Chondrocyte (in vitro differentiated cells): ENCODE measurements at regions not wholly inside any gene's neighbourhood (a gene's known extent, or its start where the extent isn't known, plus 50 kb on each side); places are given as distances from the start of the nearest gene placed in this dataset.

Experiments
- DNase-seq: peaks from one replicate; pipeline ENCODE4 v3.0.0; 2021; ENCODE audit warnings: mixed read lengths, low spot score
- H3K27ac Mint-ChIP-seq: one replicate; pipeline ENCODE4 v1.8.0; 2021; ENCODE audit warnings: mild to moderate bottlenecking, moderate library complexity, mixed read lengths; ENCODE audit not compliant: unreplicated experiment
- H3K27me3 Mint-ChIP-seq: 2 replicates; pipeline ENCODE4 v1.8.0; 2021; ENCODE audit warnings: low read depth, mixed read lengths
- H3K36me3 Mint-ChIP-seq: 2 replicates; pipeline ENCODE4 v1.8.0; 2021; ENCODE audit warnings: low read depth, mixed read lengths
- H3K4me1 Mint-ChIP-seq: 2 replicates; pipeline ENCODE4 v1.8.0; 2021; ENCODE audit warnings: low read depth, mild to moderate bottlenecking, mixed read lengths
- H3K4me3 Mint-ChIP-seq: one replicate; pipeline ENCODE4 v1.8.0; 2021; ENCODE audit warnings: mild to moderate bottlenecking, moderate library complexity, mixed read lengths; ENCODE audit not compliant: unreplicated experiment
- H3K9me3 Mint-ChIP-seq: 2 replicates; pipeline ENCODE4 v1.8.0; 2021; ENCODE audit warnings: low read depth, mixed read lengths
- TF ChIP-seq, protein P1 (sequence below): fragments of 200-600 bp; sonication (generic); IDR thresholded peaks from 2 replicates; pipeline ENCODE4 v1.5.0; 2021; ENCODE audit warnings: antibody characterized with exemption, mild to moderate bottlenecking, moderate library complexity

DNA sequence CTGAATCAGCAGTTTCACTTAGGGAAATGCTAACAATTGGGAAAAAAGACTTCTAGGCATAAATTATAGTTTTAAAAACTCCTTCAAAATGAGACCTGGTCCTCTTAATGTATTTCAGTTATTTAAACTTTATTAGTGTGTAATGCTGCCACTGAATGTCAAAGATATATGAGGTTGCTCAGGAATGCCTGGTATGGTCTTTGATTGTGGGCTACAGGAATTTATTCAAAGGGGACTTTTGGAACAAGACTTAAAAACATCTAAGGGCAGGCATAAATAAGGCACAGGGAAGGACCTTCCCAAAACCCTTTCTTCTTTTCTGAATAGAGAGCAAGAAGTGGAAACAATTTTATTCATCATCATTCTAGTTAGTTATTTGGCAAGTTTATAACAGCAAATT, 439.1 kb downstream of the TLL1 start:
- peaks cover 18% of the 10 kb centered on the region for H3K27me3 Mint-ChIP-seq
- H3K4me1 Mint-ChIP-seq = peaks cover 3% of the 10 kb centered on the region
- H3K4me3 Mint-ChIP-seq = no peak overlapping the region
- H3K9me3 Mint-ChIP-seq = no peaks in the 10 kb centered on the region
- H3K27ac Mint-ChIP-seq = no peak overlapping the region
- TF ChIP-seq, protein P1, sequence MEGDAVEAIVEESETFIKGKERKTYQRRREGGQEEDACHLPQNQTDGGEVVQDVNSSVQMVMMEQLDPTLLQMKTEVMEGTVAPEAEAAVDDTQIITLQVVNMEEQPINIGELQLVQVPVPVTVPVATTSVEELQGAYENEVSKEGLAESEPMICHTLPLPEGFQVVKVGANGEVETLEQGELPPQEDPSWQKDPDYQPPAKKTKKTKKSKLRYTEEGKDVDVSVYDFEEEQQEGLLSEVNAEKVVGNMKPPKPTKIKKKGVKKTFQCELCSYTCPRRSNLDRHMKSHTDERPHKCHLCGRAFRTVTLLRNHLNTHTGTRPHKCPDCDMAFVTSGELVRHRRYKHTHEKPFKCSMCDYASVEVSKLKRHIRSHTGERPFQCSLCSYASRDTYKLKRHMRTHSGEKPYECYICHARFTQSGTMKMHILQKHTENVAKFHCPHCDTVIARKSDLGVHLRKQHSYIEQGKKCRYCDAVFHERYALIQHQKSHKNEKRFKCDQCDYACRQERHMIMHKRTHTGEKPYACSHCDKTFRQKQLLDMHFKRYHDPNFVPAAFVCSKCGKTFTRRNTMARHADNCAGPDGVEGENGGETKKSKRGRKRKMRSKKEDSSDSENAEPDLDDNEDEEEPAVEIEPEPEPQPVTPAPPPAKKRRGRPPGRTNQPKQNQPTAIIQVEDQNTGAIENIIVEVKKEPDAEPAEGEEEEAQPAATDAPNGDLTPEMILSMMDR = no peak
- H3K36me3 Mint-ChIP-seq = no peaks in the 10 kb centered on the region
- no peak for DNase-seq

DNA sequence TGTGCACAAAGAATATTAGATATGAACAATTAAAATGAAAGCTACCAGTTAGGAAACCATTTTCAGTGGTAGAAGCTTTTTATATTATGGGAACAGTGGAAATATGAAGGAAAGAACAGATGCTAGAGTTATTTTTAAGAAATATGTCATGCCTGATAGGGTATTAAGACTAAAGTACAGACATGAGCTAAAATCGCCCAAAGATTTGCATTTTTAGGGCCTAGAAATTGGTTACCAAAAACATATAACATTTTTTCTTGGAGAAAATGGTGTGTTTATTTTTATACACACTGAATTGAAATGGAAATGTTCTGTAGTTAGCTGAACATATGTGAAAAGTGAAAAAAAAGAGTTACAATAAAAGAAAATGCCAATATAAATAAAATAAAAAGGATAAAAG, 441.9 kb downstream of the TLL1 start:
- no peaks in the 10 kb centered on the region for H3K36me3 Mint-ChIP-seq
- H3K4me1 Mint-ChIP-seq = peaks cover 3% of the 10 kb centered on the region
- no peak overlapping the region for H3K27ac Mint-ChIP-seq
- no peak for DNase-seq
- no peak overlapping the region for H3K4me3 Mint-ChIP-seq
- TF ChIP-seq, protein P1 = no peak
- peaks cover 20% of the 10 kb centered on the region for H3K27me3 Mint-ChIP-seq
- H3K9me3 Mint-ChIP-seq = no peaks in the 10 kb centered on the region

DNA sequence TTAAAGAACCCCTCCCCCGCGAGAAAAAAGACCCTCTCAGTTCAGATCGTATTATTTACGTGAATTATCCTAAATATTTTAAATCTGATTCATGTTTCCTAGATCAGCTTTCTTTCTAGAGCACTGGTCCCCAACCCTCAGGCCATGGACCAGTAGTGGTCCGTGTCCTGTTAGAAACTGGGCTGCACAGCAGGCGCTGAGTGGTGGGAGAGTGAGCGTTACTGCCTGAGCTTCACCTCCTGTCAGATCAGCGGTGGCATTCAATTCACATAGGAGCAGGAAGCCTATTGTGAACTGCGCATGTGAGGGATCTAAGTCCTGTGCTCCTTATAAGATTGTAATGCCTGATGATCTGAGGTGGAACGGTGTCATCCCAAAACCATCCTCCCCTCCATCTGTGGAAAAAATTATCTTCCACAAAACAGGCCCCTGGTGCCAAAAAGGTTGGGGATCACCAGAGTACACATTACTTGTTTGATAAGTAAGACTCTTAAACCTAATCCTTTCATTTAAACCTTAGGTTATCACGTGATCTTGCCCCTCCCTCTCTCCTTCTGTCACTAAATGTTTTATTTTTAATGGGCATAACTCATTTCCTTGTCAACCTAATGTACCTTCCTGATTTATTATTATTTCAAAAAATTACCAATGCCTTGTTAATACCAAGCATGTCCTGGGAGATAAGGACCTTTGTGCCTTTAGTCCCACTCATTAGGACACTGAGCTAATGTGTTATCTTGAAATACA, 442.9 kb downstream of the TLL1 start:
- H3K27me3 Mint-ChIP-seq = peaks cover 21% of the 10 kb centered on the region
- no peaks in the 10 kb centered on the region for H3K36me3 Mint-ChIP-seq

DNA sequence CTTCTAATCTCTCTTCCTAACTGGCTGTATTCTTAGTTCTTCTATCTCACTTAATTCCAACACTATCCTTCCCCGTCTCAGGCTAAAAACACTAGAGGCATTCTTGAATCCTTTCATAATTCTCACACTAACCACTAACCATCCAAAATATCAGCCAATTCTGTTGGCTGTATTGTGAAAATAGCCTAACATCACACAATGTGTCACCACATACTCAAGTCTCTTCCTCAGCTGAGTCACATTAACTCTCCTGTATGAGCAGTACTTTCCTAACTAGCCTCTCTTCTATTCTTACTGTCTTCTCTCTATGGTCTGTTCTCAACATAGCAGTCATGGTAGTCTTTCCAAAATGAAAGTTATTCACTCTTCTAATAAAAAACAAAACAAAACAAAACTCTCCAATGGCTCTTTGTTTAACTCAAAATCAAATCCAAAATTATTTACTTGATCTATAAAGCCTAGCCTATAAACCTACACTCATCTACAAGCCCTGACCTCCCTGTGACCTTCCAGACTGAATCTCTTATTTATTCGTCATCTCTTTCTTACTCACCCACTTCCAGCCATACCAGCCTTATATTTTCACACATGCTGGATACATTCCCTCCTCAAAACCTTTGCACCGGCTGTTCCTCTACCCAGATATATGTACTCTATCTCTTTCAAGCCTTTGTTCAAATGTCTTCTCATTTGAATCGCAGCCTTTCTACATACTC, 445.9 kb downstream of the TLL1 start:
- Mint-ChIP-seq H3K9me3 (no peaks in the 10 kb centered on the region), H3K4me3 (no peak overlapping the region), H3K27me3 (peaks cover 28% of the 10 kb centered on the region), H3K36me3 (no peaks in the 10 kb centered on the region), H3K4me1 (no peaks in the 10 kb centered on the region), H3K27ac (no peak overlapping the region)
- no peak for DNase-seq
- TF ChIP-seq, protein P1 = no peak

More for the DNA sequence above, 442.9 kb downstream of the TLL1 start:
- Mint-ChIP-seq H3K4me3 (no peak overlapping the region), H3K9me3 (no peaks in the 10 kb centered on the region), H3K4me1 (peaks cover 3% of the 10 kb centered on the region), H3K27ac (no peak overlapping the region)
- TF ChIP-seq, protein P1 = no peak
- DNase-seq = no peak

DNA sequence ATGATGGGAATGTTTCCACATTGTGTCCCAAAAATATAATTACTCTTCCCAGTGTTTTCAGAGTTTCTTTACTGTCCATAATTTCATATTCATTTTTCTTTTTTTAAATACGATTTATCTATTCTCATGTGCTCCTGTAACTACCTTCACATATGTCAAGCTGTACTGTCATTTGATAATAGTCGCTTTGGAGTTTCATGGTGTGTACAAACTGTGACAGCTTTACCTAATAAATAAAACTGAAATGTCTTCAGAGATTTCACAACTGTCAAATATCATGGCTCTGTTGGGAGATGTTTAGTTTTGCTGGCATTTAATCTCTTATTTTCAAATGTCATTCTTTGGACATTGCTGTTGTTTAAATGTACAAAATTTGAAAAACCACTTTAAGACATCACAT, 450.2 kb downstream of the TLL1 start:
- Mint-ChIP-seq H3K9me3 (no peaks in the 10 kb centered on the region), H3K4me1 (no peaks in the 10 kb centered on the region), H3K27ac (no peak overlapping the region), H3K27me3 (peaks cover 26% of the 10 kb centered on the region), H3K4me3 (no peak overlapping the region), H3K36me3 (no peaks in the 10 kb centered on the region)
- TF ChIP-seq, protein P1 = no peak
- DNase-seq = no peak
